ENCODE measurements at regions not wholly inside any gene's neighbourhood (a gene's known extent, or its start where the extent isn't known, plus 50 kb on each side); places are given as distances from the start of the nearest gene placed in this dataset.

DNA sequence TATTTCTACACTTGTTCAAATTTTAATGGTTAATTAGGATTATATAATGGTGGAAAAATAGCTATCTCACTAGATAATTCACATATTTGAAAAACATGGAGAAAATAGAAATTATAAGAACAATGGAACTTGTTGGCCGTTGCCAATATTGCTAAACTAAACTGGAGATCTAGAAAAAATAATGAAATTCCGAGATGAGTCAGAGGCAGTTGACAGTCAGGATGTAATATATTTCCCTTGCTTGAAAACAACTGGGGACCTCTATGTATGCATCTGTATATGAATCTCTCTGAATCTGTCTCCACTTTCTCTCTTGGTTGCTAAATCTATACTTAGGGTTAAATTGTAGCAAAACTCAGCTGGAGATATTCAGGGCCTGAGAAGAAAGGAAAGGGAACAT, 1108.2 kb upstream of the GJE1 start:
- DNase-seq (ENCODE audit: low read depth) = no peak
- TF ChIP-seq, protein P1, sequence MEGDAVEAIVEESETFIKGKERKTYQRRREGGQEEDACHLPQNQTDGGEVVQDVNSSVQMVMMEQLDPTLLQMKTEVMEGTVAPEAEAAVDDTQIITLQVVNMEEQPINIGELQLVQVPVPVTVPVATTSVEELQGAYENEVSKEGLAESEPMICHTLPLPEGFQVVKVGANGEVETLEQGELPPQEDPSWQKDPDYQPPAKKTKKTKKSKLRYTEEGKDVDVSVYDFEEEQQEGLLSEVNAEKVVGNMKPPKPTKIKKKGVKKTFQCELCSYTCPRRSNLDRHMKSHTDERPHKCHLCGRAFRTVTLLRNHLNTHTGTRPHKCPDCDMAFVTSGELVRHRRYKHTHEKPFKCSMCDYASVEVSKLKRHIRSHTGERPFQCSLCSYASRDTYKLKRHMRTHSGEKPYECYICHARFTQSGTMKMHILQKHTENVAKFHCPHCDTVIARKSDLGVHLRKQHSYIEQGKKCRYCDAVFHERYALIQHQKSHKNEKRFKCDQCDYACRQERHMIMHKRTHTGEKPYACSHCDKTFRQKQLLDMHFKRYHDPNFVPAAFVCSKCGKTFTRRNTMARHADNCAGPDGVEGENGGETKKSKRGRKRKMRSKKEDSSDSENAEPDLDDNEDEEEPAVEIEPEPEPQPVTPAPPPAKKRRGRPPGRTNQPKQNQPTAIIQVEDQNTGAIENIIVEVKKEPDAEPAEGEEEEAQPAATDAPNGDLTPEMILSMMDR (IDR thresholded peaks at IDR 0.05; ENCODE audit: insufficient read depth, low read depth, low read length, missing control alignments) = no peak
- no peak overlapping the region for H3K4me3 ChIP-seq (ENCODE audit: low read length)

DNA sequence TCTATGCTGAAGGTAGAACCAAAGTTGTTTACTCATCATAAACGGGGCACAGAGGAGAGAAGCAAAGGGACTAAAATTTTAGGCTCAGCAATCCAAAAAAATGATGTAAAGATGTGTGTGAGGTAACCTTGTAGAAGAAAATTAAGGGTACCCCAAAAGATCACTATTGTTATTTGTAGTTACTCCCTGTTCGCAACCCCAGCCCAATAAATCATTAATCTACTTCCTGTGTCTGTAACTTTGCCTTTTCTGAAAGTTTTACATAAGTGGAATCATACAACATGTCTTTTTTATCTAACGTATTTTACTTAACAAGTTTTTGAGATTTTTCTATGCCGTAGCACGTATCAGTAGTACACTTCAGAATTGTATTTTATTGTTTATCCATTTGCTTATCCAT, 1114.8 kb upstream of the GJE1 start:
- no peak overlapping the region for H3K4me3 ChIP-seq (ENCODE audit: low read length)
- TF ChIP-seq, protein P1 (IDR thresholded peaks at IDR 0.05; ENCODE audit: insufficient read depth, low read depth, low read length, missing control alignments) = no peak
- DNase-seq (ENCODE audit: low read depth) = no peak

DNA sequence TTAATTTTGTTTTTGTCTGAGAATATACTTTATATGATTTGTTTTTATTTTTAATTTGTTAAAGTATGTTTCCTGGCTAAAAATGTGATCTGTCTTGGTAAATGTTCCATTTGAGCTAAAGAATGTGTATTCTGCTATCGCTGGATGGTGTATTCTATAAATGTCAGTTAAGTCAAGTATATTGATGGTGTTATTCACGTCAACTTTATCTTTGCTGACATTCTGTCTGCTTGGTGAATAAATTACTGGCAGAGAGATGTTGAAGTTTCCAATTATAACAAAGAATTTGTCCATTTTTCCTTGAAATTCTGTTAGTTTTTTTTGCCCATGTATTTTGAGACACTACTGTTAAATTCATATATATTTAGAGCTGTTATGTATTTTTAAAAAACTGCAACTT, 1131.8 kb upstream of the GJE1 start:
- TF ChIP-seq, protein P1 (IDR thresholded peaks at IDR 0.05; ENCODE audit: insufficient read depth, low read depth, low read length, missing control alignments) = no peak
- no peak overlapping the region for H3K4me3 ChIP-seq (ENCODE audit: low read length)
- DNase-seq (ENCODE audit: low read depth) = no peak

DNA sequence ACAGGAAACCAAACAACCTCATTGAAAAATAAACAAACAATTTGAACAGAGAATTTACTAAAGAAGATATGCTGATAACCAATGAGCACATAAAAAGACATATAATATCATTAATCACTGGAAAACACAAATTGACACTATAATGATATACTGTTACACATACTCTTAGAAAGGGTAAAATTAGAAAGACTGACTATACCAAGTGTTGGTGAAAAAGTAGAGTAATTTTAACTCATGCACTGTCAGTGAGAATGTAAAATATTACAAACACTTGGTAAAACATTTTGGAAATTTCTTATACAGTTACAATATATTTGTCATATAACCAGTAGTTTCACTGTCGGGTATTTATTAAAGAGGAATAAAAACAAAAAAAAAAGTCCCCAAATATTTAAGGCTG, 1139.2 kb upstream of the GJE1 start:
- no peak overlapping the region for H3K4me3 ChIP-seq (ENCODE audit: low read length)
- TF ChIP-seq, protein P1 (IDR thresholded peaks at IDR 0.05; ENCODE audit: insufficient read depth, low read depth, low read length, missing control alignments) = no peak
- DNase-seq (ENCODE audit: low read depth) = no peak

DNA sequence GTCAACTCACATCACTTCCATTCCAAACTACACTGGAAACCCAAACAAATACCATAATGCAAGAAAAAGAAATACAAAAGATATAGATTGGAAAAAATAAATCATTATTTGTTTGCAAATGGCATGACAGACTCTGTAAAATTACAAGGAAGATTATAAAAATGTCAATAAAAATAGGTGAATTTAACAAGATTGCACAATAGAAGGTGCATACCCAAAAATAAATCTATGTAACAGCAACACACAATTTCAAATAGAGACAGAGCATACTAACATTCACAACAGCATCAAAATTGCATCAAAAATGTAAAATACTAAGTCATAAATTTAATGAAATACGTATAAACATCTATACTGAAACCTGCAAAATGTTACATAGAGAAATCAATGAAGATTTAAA, 1140.0 kb upstream of the GJE1 start:
- DNase-seq (ENCODE audit: low read depth) = no peak
- TF ChIP-seq, protein P1 (IDR thresholded peaks at IDR 0.05; ENCODE audit: insufficient read depth, low read depth, low read length, missing control alignments) = no peak
- H3K4me3 ChIP-seq (ENCODE audit: low read length) = no peak overlapping the region

DNA sequence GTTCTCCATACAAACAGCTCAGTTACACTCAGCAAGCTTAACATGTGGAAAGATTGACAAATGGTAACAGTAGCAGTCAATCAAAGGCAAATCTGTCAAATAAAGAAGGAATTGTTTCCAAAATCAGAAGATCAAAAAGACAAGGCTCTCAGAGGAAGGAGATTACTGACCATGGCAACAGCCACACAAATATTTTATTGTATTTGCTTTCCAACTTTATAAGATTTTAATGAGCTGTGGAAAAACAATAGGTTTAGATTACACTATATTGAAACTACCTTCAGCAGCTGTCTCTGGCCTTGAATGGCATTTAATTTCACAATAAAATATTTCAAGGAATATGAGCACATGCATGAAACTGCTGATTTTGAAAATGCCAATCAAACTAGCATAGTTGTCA, 1143.9 kb upstream of the GJE1 start:
- TF ChIP-seq, protein P1 (IDR thresholded peaks at IDR 0.05; ENCODE audit: insufficient read depth, low read depth, low read length, missing control alignments) = no peak

DNA sequence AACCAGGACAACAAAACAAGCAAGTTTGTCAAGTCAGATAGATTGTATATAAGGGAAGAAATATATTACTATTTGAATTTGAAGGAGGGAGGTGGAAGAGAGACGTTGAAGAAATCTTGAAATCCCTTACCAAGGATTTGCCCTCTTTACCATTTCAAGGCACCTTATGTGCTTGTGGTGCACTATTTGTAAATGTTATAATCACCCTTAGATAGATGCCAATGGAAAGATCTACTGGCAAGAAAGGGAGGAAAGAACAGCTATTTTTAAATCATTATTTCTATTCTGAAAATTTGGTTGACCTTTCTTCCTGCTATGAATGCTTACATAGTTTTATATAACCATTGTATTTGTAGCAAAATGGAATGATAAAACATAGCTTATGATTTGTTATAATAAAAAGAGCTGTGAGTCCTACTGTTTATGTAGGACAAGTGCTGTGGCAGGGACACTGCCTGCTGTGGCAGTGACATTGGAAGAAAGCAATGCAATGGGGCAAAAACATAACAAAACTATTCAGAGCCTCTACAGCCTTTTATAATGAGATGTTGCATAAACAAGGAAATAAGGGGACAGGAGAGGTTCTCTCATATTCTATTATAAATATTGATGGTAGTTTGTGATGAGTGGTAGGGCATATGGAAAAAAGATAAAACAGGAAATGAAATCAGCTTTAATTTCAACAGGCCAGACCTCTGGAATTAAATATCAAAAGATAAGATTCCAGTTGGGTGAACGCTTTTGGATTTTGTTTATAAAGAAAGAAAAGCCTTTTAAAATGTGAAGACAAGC, 1145.2 kb upstream of the GJE1 start:
- TF ChIP-seq, protein P1 (IDR thresholded peaks at IDR 0.05; ENCODE audit: insufficient read depth, low read depth, low read length, missing control alignments) = no peak
- DNase-seq (ENCODE audit: low read depth) = no peak

More for the DNA sequence above, 1143.9 kb upstream of the GJE1 start:
- H3K4me3 ChIP-seq (ENCODE audit: low read length) = no peak overlapping the region
- DNase-seq (ENCODE audit: low read depth) = no peak

More for the DNA sequence above, 1145.2 kb upstream of the GJE1 start:
- H3K4me3 ChIP-seq (ENCODE audit: low read length) = no peak overlapping the region

Measured in epithelial cell of esophagus (primary cell).